Fibroblast of lung (primary cell): ENCODE measurements at regions not wholly inside any gene's neighbourhood (a gene's known extent, or its start where the extent isn't known, plus 50 kb on each side); places are given as distances from the start of the nearest gene placed in this dataset.

Source experiments
- EZH2 ChIP-seq: IDR thresholded peaks from 2 replicates; pipeline ENCODE4 v1.5.1; 2012; ENCODE audit warnings: low read length, control low read depth, mild to moderate bottlenecking; ENCODE audit errors: missing control alignments
- TF ChIP-seq, protein P1 (sequence below), 2 donors: IDR thresholded peaks in 1 of 2; conservative IDR thresholded peaks in 1 of 2; 1 replicate in 1 of 2; 2 replicates in 1 of 2; pipeline ENCODE4 v1.5.1; 2011 to 2012; ENCODE audit warnings: low read length in 2 of 2, control low read depth in 1 of 2, inconsistent platforms in 1 of 2, low read depth in 1 of 2, mild to moderate bottlenecking in 1 of 2

DNA sequence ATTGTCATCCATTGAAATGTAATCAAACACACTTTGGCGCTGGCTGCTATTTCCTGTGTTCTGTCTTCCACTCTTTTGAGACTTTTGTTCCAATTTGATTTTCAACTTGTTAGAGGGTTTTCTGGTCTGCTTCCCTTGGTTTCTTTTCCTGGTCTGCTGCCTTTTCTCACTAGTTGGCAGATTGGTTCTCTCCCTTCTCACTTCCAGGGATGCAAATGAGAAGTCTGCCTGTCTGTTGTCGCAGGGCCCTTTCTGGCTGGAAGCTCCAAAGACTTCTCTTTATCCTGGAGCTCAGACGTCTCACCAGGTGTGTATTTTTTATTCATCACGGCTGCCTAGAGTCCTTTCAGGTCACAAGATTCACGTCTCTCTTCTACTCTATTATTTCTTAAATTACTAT is 84.0 kb downstream of the RPS6KA4 start:
- no peak for TF ChIP-seq EZH2
- TF ChIP-seq, protein P1, sequence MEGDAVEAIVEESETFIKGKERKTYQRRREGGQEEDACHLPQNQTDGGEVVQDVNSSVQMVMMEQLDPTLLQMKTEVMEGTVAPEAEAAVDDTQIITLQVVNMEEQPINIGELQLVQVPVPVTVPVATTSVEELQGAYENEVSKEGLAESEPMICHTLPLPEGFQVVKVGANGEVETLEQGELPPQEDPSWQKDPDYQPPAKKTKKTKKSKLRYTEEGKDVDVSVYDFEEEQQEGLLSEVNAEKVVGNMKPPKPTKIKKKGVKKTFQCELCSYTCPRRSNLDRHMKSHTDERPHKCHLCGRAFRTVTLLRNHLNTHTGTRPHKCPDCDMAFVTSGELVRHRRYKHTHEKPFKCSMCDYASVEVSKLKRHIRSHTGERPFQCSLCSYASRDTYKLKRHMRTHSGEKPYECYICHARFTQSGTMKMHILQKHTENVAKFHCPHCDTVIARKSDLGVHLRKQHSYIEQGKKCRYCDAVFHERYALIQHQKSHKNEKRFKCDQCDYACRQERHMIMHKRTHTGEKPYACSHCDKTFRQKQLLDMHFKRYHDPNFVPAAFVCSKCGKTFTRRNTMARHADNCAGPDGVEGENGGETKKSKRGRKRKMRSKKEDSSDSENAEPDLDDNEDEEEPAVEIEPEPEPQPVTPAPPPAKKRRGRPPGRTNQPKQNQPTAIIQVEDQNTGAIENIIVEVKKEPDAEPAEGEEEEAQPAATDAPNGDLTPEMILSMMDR (conservative IDR thresholded peaks at IDR 0.05 in 1 of 2, IDR thresholded peaks at IDR 0.05 in 1 of 2; ENCODE audit: low read depth in 1 of 2, low read length in 2 of 2): no peak
